H1 (cell line): ENCODE measurements at regions not wholly inside any gene's neighbourhood (a gene's known extent, or its start where the extent isn't known, plus 50 kb on each side); places are given as distances from the start of the nearest gene placed in this dataset.

Experiments
- CBX5 ChIP-seq: fragments of 300-800, 300-1000 bp; sonication (generic); IDR thresholded peaks from 2 replicates; pipeline ENCODE4 v1.7.1; 2016; ENCODE audit warnings: antibody characterized with exemption, low read length, low read depth
- CTCF ChIP-seq, 3 experiments: IDR thresholded peaks; 1 replicate in 2 of 3; 2 replicates in 1 of 3; pipeline versions ENCODE4 v1.5.1 to v1.6.1; 2011; ENCODE audit warnings: low read length in 3 of 3, mild to moderate bottlenecking in 3 of 3, inconsistent platforms in 2 of 3, low read depth in 1 of 3, moderate library complexity in 1 of 3; ENCODE audit not compliant: insufficient read depth in 1 of 3; ENCODE audit errors: control extremely low read depth in 1 of 3
- EZH2 ChIP-seq: fragments of 200-600 bp; sonication (generic); IDR thresholded peaks from 2 replicates; pipeline ENCODE4 v1.7.1; 2012; ENCODE audit warnings: low read depth, mild to moderate bottlenecking, moderate library complexity, low read length, inconsistent platforms; ENCODE audit not compliant: severe bottlenecking
- FOSL1 ChIP-seq: IDR thresholded peaks from 2 replicates; pipeline ENCODE4 v1.6.1; 2011; ENCODE audit warnings: mild to moderate bottlenecking, low read depth, low read length, moderate library complexity; ENCODE audit not compliant: insufficient read depth
- GABPA ChIP-seq: IDR thresholded peaks from 2 replicates; pipeline ENCODE4 v1.6.1; 2011; ENCODE audit warnings: mild to moderate bottlenecking, low read length, moderate library complexity, borderline replicate concordance; ENCODE audit not compliant: insufficient read depth
- HDAC2 ChIP-seq, 2 experiments: fragments of 300-600 bp in 1 of 2; sonication (generic) in 1 of 2; IDR thresholded peaks; 2 replicates each; pipeline ENCODE4 v1.6.1; 2011 to 2012; ENCODE audit warnings: low read depth in 2 of 2, low read length in 2 of 2, mild to moderate bottlenecking in 2 of 2, moderate library complexity in 2 of 2, borderline replicate concordance in 1 of 2, inconsistent platforms in 1 of 2
- MAFK ChIP-seq: IDR thresholded peaks from 2 replicates; pipeline ENCODE4 v1.6.1; 2012; ENCODE audit warnings: low read depth, mild to moderate bottlenecking, improper control_type of control experiment, low read length
- PHF8 ChIP-seq: fragments of 200-600 bp; sonication (generic); conservative IDR thresholded peaks from 2 replicates; pipeline ENCODE4 v1.7.1; 2012; ENCODE audit warnings: low read depth, mild to moderate bottlenecking, inconsistent platforms, low read length, moderate library complexity
- POLR2A ChIP-seq, 2 experiments: IDR thresholded peaks; 1 replicate in 1 of 2; 2 replicates in 1 of 2; pipeline ENCODE4 v1.6.1; 2011; ENCODE audit warnings: low read depth in 2 of 2, low read length in 2 of 2, mild to moderate bottlenecking in 2 of 2; ENCODE audit errors: control extremely low read depth in 1 of 2
- POLR2AphosphoS5 ChIP-seq: IDR thresholded peaks from 2 replicates; pipeline ENCODE4 v1.6.1; 2011; ENCODE audit warnings: low read depth, low read length
- RAD21 ChIP-seq, 2 experiments: IDR thresholded peaks in 1 of 2; conservative IDR thresholded peaks in 1 of 2; 2 replicates each; pipeline ENCODE4 v1.6.1; 2011; ENCODE audit warnings: low read depth in 2 of 2, low read length in 2 of 2, improper control_type of control experiment in 1 of 2, inconsistent platforms in 1 of 2, mild to moderate bottlenecking in 1 of 2, moderate library complexity in 1 of 2
- RBBP5 ChIP-seq: IDR thresholded peaks from 2 replicates; pipeline ENCODE4 v1.7.1; 2012; ENCODE audit warnings: low read depth, mild to moderate bottlenecking, inconsistent platforms, low read length, moderate library complexity, borderline replicate concordance
- TAF1 ChIP-seq: IDR thresholded peaks from 2 replicates; pipeline ENCODE4 v1.6.1; 2011; ENCODE audit warnings: mild to moderate bottlenecking, low read depth, low read length
- YY1 ChIP-seq: IDR thresholded peaks from 2 replicates; pipeline ENCODE4 v1.6.1; 2011; ENCODE audit warnings: low read depth, mild to moderate bottlenecking, low read length

- TF ChIP-seq TAF1 (no peak), EZH2 (no peak), RAD21 (IDR thresholded peaks at IDR 0.05 in 1 of 2, conservative IDR thresholded peaks at IDR 0.05 in 1 of 2; ENCODE audit: low read depth in 2 of 2, low read length in 2 of 2) (no peak), CTCF (IDR thresholded peaks at IDR 0.05; ENCODE audit: control extremely low read depth in 1 of 3, insufficient read depth in 1 of 3, low read depth in 1 of 3, low read length in 3 of 3) (no peak), GABPA (no peak), POLR2AphosphoS5 (no peak), POLR2A (IDR thresholded peaks at IDR 0.05; ENCODE audit: control extremely low read depth in 1 of 2, low read depth in 2 of 2, low read length in 2 of 2) (no peak), HDAC2 (IDR thresholded peaks at IDR 0.05; ENCODE audit: borderline replicate concordance in 1 of 2, low read depth in 2 of 2, low read length in 2 of 2) (no peak), CBX5 (no peak), FOSL1 (no peak), PHF8 (no peak), YY1 (no peak), MAFK (no peak), RBBP5 (no peak)
Measured at GRCh38 chr19:28130066-28130511, 1082.9 kb downstream of the UQCRFS1 start.
